ENCODE measurements at regions not wholly inside any gene's neighbourhood (a gene's known extent, or its start where the extent isn't known, plus 50 kb on each side); places are given as distances from the start of the nearest gene placed in this dataset.

- no peak for DNase-seq (ENCODE audit: low spot score)
- TF ChIP-seq, protein P1, sequence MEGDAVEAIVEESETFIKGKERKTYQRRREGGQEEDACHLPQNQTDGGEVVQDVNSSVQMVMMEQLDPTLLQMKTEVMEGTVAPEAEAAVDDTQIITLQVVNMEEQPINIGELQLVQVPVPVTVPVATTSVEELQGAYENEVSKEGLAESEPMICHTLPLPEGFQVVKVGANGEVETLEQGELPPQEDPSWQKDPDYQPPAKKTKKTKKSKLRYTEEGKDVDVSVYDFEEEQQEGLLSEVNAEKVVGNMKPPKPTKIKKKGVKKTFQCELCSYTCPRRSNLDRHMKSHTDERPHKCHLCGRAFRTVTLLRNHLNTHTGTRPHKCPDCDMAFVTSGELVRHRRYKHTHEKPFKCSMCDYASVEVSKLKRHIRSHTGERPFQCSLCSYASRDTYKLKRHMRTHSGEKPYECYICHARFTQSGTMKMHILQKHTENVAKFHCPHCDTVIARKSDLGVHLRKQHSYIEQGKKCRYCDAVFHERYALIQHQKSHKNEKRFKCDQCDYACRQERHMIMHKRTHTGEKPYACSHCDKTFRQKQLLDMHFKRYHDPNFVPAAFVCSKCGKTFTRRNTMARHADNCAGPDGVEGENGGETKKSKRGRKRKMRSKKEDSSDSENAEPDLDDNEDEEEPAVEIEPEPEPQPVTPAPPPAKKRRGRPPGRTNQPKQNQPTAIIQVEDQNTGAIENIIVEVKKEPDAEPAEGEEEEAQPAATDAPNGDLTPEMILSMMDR (IDR thresholded peaks at IDR 0.05; ENCODE audit: extremely low read depth, missing control alignments): no peak
These were observed 63.9 kb upstream of the NANOS1 start for GRCh38 chr10:118965645-118966044.

DNA sequence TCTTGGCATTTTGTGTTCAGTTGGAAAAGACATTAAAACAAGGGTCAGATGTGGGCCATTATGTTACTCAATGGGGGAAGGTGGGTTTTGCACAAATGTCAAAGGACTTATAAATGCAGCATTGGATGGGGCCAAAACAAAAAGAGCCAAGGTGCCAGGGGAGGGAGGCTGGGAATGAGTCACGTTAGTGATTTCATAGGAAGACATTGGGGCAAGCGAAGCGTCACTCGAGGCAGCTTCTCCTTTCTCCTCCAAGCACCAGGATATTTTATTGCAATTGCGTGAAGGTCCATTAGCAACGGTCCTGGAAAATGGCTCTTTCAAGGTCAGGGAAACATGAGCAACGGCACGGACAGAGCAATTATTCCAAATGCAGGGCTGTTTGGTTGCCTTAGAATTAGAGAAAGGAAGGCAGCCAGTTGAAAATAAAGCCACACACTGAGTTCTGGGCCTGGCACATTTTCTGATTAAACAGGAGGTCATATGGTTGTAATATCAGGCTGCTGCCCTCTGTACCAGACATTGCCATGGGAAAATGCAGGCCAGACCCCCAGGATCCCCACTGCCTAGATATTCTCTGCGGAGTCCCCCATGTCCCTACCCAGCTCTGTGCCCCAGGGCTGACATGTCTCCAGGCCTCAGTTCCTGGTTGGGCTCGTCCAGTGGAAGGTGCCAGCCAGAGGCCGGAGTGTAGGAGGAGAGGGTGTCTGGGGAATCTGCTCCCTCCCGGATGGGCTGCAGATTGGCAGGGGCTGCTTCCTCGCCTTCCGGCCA is 63.3 kb upstream of the NANOS1 start:
- TF ChIP-seq, protein P1 (IDR thresholded peaks at IDR 0.05; ENCODE audit: extremely low read depth, missing control alignments): no peak
- no peak for DNase-seq (ENCODE audit: low spot score)

- DNase-seq (ENCODE audit: low spot score): no peak
- TF ChIP-seq, protein P1 (IDR thresholded peaks at IDR 0.05; ENCODE audit: extremely low read depth, missing control alignments): no peak
These were observed 62.7 kb upstream of the NANOS1 start for GRCh38 chr10:118966850-118967125.

- TF ChIP-seq, protein P1 (IDR thresholded peaks at IDR 0.05; ENCODE audit: extremely low read depth, missing control alignments): no peak
- no peak for DNase-seq (ENCODE audit: low spot score)
These were observed 62.4 kb upstream of the NANOS1 start for GRCh38 chr10:118967160-118967559.

GRCh38 chr10:118968060-118968459 is 61.5 kb upstream of the NANOS1 start:
- TF ChIP-seq, protein P1 (IDR thresholded peaks at IDR 0.05; ENCODE audit: extremely low read depth, missing control alignments): no peak
- no peak for DNase-seq (ENCODE audit: low spot score)

GRCh38 chr10:118968482-118968881 is 61.0 kb upstream of the NANOS1 start:
- TF ChIP-seq, protein P1 (IDR thresholded peaks at IDR 0.05; ENCODE audit: extremely low read depth, missing control alignments): no peak
- no peak for DNase-seq (ENCODE audit: low spot score)

DNA sequence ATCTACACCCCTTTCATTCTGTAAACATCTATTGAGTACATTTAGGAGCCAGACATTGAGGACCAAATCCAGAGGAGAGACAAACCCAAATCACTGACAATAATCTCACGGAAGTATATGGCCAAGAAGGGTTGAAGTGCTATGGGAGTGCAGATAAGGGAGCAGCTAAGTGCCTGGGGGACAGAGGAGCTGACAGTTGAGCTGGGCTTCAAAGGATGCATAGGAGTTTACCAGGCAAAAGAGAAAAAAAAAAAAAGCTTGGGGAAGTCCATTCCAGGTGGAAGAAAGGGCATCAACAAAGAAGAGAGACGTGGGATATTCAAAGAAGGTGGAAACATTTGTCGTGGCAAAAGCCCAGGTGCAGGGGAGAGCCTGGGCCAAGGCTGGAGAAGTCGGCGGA is 60.5 kb upstream of the NANOS1 start:
- TF ChIP-seq, protein P1 (IDR thresholded peaks at IDR 0.05; ENCODE audit: extremely low read depth, missing control alignments): no peak
- no peak for DNase-seq (ENCODE audit: low spot score)

All from GM20000 (cell line).